Erythroblast (primary cell): ENCODE measurements at regions not wholly inside any gene's neighbourhood (a gene's known extent, or its start where the extent isn't known, plus 50 kb on each side); places are given as distances from the start of the nearest gene placed in this dataset.

ENCODE experiments used
- GATA1 ChIP-seq: IDR thresholded peaks from 2 replicates; pipeline ENCODE4 v1.6.1; 2011; ENCODE audit warnings: low read depth, mild to moderate bottlenecking, control low read depth, low read length, moderate library complexity
- POLR2A ChIP-seq: IDR thresholded peaks from 2 replicates; pipeline ENCODE4 v1.6.1; 2011; ENCODE audit warnings: mild to moderate bottlenecking, low read length

DNA sequence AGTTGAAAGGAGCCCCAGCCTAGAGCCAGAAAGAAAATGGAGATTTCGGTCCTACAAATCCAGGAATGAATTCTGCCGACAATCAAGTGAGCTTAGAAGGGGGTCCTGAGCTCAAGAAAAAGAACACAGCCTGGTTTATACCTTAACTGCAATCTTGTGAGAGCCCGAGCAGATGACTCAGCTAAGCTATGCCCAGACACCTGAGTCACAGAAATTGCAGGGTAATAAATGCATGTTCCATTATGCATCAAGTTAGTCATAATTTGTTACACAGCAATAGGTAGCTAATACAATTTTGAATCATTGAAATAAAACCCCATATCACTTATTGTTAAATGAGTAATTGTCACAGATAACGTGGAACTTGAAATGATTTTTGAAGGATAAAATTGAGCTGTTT, 111.8 kb upstream of the FOXP2 start:
- TF ChIP-seq POLR2A = no peak
- TF ChIP-seq GATA1 = no peak
